Testis (tissue), 2 donors: ENCODE measurements at regions not wholly inside any gene's neighbourhood (a gene's known extent, or its start where the extent isn't known, plus 50 kb on each side); places are given as distances from the start of the nearest gene placed in this dataset.

Experiments used
- DNase-seq: peaks from one replicate; pipeline ENCODE4 v3.0.0-alpha.2; 2019
- H3K27ac ChIP-seq, 2 donors: fragments of 200-600 bp; sonication (generic); one replicate each; pipeline ENCODE4 v1.5.1; 2019
- H3K27me3 ChIP-seq: fragments of 200-600 bp; sonication (generic); one replicate; pipeline ENCODE4 v1.5.1; 2019
- H3K36me3 ChIP-seq: fragments of 200-600 bp; sonication (generic); one replicate; pipeline ENCODE4 v1.5.1; 2017; ENCODE audit warnings: low read depth; ENCODE audit errors: missing control alignments
- H3K4me1 ChIP-seq: fragments of 200-600 bp; sonication (generic); one replicate; pipeline ENCODE4 v1.5.1; 2019
- H3K4me3 ChIP-seq, 2 donors: fragments of 200-600 bp; sonication (generic); one replicate each; pipeline ENCODE4 v1.5.1; 2017 to 2019
- H3K9me3 ChIP-seq: fragments of 200-600 bp; sonication (generic); one replicate; pipeline ENCODE4 v1.5.1; 2017
- POLR2A ChIP-seq: fragments of 450-650 bp; IDR thresholded peaks from one replicate; pipeline ENCODE4 v1.6.1; 2017; ENCODE audit warnings: antibody characterized with exemption, mild to moderate bottlenecking, moderate library complexity
- WGBS, 2 donors: methylation state at CpG; one replicate each; pipeline ENCODE4 v1.1.5; 2018; 5-methylcytosine and 5-hydroxymethylcytosine counted together
- intact Hi-C: fragments of 100-400 bp; cut with DNase I; formaldehyde crosslinking; loops from one replicate; pipeline ENCODE4 v1.15.1; 2023; ENCODE audit warnings: low total_unique reads
- TF ChIP-seq, protein P1 (sequence below), 3 experiments: fragments of 450-650 bp in 2 of 3; fragments of 200-600 bp in 1 of 3; sonication (generic) in 1 of 3; IDR thresholded peaks; one replicate each; pipeline ENCODE4 v1.5.1; 2016 to 2019; ENCODE audit warnings: antibody characterized with exemption in 3 of 3, mild to moderate bottlenecking in 2 of 3, moderate library complexity in 1 of 3

DNA sequence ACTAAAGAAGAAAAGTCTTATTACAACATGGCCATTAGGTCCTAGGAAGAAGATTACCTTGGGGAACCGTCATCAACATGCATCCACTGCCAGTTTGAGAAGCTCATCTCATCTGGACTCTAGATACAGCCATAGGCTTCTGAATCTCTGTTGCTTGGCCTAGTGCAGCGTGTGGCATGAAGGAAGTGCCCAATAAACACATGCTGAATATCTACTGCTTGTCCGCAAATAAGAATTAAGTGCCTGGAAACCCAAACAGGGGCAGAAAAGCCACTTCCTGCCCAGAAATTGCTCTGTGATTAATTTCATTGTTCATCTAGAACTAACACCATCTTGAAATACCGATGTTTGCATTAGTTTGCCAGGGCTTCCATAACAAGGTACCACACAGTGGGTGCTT is 241.1 kb upstream of the KLF3 start:
- no peaks in the 10 kb centered on the region for H3K27me3 ChIP-seq
- no peak overlapping the region for H3K27ac ChIP-seq
- H3K9me3 ChIP-seq = no peaks in the 10 kb centered on the region
- no peak for DNase-seq
- no peaks in the 10 kb centered on the region for H3K36me3 ChIP-seq
- TF ChIP-seq, protein P1, sequence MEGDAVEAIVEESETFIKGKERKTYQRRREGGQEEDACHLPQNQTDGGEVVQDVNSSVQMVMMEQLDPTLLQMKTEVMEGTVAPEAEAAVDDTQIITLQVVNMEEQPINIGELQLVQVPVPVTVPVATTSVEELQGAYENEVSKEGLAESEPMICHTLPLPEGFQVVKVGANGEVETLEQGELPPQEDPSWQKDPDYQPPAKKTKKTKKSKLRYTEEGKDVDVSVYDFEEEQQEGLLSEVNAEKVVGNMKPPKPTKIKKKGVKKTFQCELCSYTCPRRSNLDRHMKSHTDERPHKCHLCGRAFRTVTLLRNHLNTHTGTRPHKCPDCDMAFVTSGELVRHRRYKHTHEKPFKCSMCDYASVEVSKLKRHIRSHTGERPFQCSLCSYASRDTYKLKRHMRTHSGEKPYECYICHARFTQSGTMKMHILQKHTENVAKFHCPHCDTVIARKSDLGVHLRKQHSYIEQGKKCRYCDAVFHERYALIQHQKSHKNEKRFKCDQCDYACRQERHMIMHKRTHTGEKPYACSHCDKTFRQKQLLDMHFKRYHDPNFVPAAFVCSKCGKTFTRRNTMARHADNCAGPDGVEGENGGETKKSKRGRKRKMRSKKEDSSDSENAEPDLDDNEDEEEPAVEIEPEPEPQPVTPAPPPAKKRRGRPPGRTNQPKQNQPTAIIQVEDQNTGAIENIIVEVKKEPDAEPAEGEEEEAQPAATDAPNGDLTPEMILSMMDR (IDR thresholded peaks at IDR 0.05) = no peak
- TF ChIP-seq POLR2A = no peak
- no peak overlapping the region for H3K4me3 ChIP-seq
- 91 to 97% methylated on average over 4 of the region's 4 CpGs for WGBS, 2 donors
- intact Hi-C loops = no loop called here
- no peaks in the 10 kb centered on the region for H3K4me1 ChIP-seq

DNA sequence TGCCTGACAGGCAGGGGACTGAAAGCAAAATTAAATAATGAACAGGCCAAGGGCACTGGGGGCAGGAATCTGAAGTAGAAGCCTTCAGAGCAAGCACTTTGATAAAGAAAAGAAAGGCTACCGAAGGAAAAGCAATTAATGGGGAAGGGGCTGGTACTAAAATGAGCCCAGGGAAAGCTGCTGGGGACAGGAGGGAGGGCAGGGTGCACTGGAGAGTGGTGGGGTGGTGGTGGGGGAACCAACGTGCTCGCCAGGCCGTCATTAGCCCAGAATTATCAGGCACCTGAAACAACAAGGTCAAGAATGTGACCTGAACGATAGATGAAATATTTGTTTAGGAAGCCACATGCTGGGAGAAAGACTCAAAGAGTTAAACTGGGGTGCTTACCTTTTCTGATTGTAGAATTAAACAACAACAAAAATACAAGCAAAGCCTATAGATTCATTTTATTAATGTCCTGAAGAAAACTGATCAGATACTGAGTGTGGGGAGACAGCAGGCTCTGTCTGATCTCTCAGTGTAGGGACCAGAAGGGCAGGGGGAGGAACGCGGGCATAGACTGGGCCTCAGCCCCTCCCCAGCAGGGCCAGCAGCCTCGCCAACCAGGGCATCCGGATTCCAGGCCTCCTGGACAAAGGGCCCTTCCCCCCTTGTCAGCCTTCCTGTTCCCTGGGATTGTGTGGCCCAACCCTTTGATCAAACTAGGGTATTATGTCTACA is 239.7 kb upstream of the KLF3 start:
- WGBS, 2 donors = 73 to 79% methylated on average over 9 of the region's 9 CpGs
- Histone ChIP-seq H3K27me3 (no peaks in the 10 kb centered on the region), H3K27ac (no peak overlapping the region), H3K9me3 (no peaks in the 10 kb centered on the region), H3K4me3 (no peak overlapping the region), H3K36me3 (no peaks in the 10 kb centered on the region), H3K4me1 (no peaks in the 10 kb centered on the region)
- DNase-seq = no peak
- TF ChIP-seq POLR2A = no peak
- TF ChIP-seq, protein P1 (IDR thresholded peaks at IDR 0.05) = no peak
- intact Hi-C loops = no loop called here

DNA sequence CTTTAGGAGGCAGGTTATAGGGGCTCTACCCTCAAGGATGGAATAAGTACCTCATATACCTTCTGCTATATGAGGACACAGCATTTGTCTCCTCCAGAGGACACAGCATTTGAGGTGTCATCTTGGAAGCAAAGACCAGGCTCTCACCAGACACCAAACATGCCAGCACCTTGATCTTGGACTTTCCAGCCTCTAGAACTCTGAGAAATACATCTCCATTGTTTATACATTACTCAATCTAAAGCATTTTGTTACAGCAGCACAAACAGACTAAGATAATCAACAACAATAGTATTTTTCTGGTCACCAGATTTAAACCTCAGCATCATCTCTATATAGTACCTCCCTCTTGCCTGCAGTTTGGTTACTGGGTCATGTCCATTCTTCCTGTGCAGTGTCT is 237.5 kb upstream of the KLF3 start:
- intact Hi-C loops = no loop called here

DNA sequence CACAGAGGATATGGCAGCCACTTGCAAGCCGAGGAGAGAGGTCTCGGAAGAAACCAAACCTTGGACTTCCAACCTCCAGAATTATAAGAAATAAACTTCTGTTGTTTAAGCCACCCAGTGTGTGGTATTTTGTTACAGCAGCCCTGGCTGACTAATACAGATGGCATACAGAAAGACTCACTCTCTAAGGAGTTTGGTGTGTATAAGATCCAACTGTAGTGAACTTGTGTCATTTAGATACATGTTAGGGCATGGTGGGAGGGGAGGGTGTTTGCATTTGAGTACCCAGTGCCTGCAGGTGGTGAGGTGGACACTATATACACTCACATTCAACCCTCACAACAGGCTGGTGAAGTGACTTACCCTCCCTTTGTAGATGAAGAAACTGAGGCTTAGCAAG is 233.2 kb upstream of the KLF3 start:
- no peak overlapping the region for H3K27ac ChIP-seq
- no peaks in the 10 kb centered on the region for H3K4me1 ChIP-seq
- no peaks in the 10 kb centered on the region for H3K27me3 ChIP-seq
- TF ChIP-seq, protein P1 (IDR thresholded peaks at IDR 0.05) = no peak
- TF ChIP-seq POLR2A = no peak
- no peak for DNase-seq
- WGBS, 2 donors = 89 to 98% methylated on average over 2 of the region's 2 CpGs
- H3K9me3 ChIP-seq = no peaks in the 10 kb centered on the region
- no peak overlapping the region for H3K4me3 ChIP-seq
- H3K36me3 ChIP-seq = no peaks in the 10 kb centered on the region
- intact Hi-C loops = no loop called here

More for the DNA sequence above, 237.5 kb upstream of the KLF3 start:
- no peak for DNase-seq
- H3K4me1 ChIP-seq = no peaks in the 10 kb centered on the region
- no peaks in the 10 kb centered on the region for H3K36me3 ChIP-seq
- H3K27me3 ChIP-seq = no peaks in the 10 kb centered on the region
- TF ChIP-seq, protein P1 (IDR thresholded peaks at IDR 0.05) = no peak
- no peak for TF ChIP-seq POLR2A
- no peak overlapping the region for H3K4me3 ChIP-seq
- no peak overlapping the region for H3K27ac ChIP-seq
- no peaks in the 10 kb centered on the region for H3K9me3 ChIP-seq
